H1 (cell line): ENCODE measurements at regions not wholly inside any gene's neighbourhood (a gene's known extent, or its start where the extent isn't known, plus 50 kb on each side); places are given as distances from the start of the nearest gene placed in this dataset.

Experiments
- CTCF ChIA-PET: fragments of 300-600 bp; sonication (Branson Sonifier 250); formaldehyde crosslinking; loops from one replicate; lab custom pipeline; 2021; ENCODE audit not compliant: partially characterized antibody; lab: Charles Lee
- POLR2A ChIA-PET: fragments of 300-600 bp; sonication (Branson Sonifier 250); formaldehyde crosslinking; loops from one replicate; lab custom pipeline; 2021; ENCODE audit warnings: inconsistent platforms; ENCODE audit not compliant: partially characterized antibody; lab: Charles Lee
- DNase-seq, 2 experiments: peaks; one replicate each; pipeline versions ENCODE4 v3.0.0 to v3.0.0-alpha.2; 2010 to 2022; ENCODE audit warnings: low spot score in 2 of 2, low read depth in 1 of 2, mixed read lengths in 1 of 2
- FAIRE-seq: peaks from 2 replicates; lab custom pipeline; 2011; peaks lifted over from hg19 to GRCh38; lab: Jason Lieb, UNC
- H2AFZ ChIP-seq: 2 replicates; pipeline ENCODE4 v1.8.1; 2012; ENCODE audit warnings: low read length, inconsistent platforms
- H2AK5ac ChIP-seq: 2 replicates; pipeline ENCODE4 v1.6.1; 2013; ENCODE audit warnings: low read depth, low read length
- H2BK120ac ChIP-seq: replicated peaks from 2 replicates; pipeline ENCODE3; 2013; ENCODE audit warnings: low read depth, low read length, inconsistent platforms
- H2BK12ac ChIP-seq: 2 replicates; pipeline ENCODE4 v1.6.1; 2013; ENCODE audit warnings: low read depth, low read length
- H2BK15ac ChIP-seq: 2 replicates; pipeline ENCODE4 v1.6.1; 2013; ENCODE audit warnings: low read length
- H2BK20ac ChIP-seq: 2 replicates; pipeline ENCODE4 v1.6.1; 2013; ENCODE audit warnings: low read length
- H2BK5ac ChIP-seq: 2 replicates; pipeline ENCODE4 v1.6.1; 2013; ENCODE audit warnings: low read depth, low read length
- H3K14ac ChIP-seq: 2 replicates; pipeline ENCODE4 v1.6.1; 2013; ENCODE audit warnings: inconsistent platforms; ENCODE audit not compliant: insufficient read length
- H3K18ac ChIP-seq: 2 replicates; pipeline ENCODE4 v1.6.1; 2013; ENCODE audit warnings: low read length; ENCODE audit errors: extremely low read depth
- H3K23ac ChIP-seq: 2 replicates; pipeline ENCODE4 v1.6.1; 2013; ENCODE audit warnings: inconsistent platforms; ENCODE audit not compliant: insufficient read length
- H3K23me2 ChIP-seq: 2 replicates; pipeline ENCODE4 v1.6.1; 2013; ENCODE audit warnings: low read depth, low read length
- H3K27ac ChIP-seq: 2 replicates; pipeline ENCODE4 v1.6.1; 2011; ENCODE audit warnings: low read depth, low read length, inconsistent platforms
- H3K27me3 ChIP-seq, 4 experiments: replicated peaks in 1 of 4; 1 replicate in 1 of 4; 2 replicates in 3 of 4; pipeline versions ENCODE4 v1.6.1 to v1.8.1; 2011 to 2013; ENCODE audit warnings: low read length in 3 of 4, mild to moderate bottlenecking in 3 of 4, inconsistent platforms in 2 of 4, mixed read lengths in 2 of 4, moderate library complexity in 1 of 4; ENCODE audit not compliant: control insufficient read depth in 3 of 4, insufficient read depth in 3 of 4; ENCODE audit errors: extremely low read depth in 1 of 4
- H3K36me3 ChIP-seq, 4 experiments: 2 replicates each; pipeline versions ENCODE4 v1.6.1 to v1.8.1; 2011 to 2013; ENCODE audit warnings: mild to moderate bottlenecking in 4 of 4, low read length in 3 of 4, moderate library complexity in 2 of 4, control low read depth in 1 of 4, inconsistent platforms in 1 of 4; ENCODE audit not compliant: insufficient read depth in 4 of 4, control insufficient read depth in 2 of 4
- H3K4ac ChIP-seq: replicated peaks from 2 replicates; pipeline ENCODE3; 2013; ENCODE audit warnings: low read length, low read depth, mixed read lengths, inconsistent platforms; ENCODE audit not compliant: insufficient read length
- H3K4me1 ChIP-seq, 4 experiments: replicated peaks in 1 of 4; 1 replicate in 1 of 4; 2 replicates in 3 of 4; pipeline versions ENCODE4 v1.6.1 to v1.8.1; 2011 to 2013; ENCODE audit warnings: low read length in 3 of 4, inconsistent platforms in 2 of 4, mixed read lengths in 1 of 4; ENCODE audit not compliant: insufficient read depth in 4 of 4, control insufficient read depth in 3 of 4
- H3K4me2 ChIP-seq, 2 experiments: 2 replicates each; pipeline versions ENCODE4 v1.6.1 to v1.8.1; 2011 to 2013; ENCODE audit warnings: low read depth in 2 of 2, low read length in 2 of 2, control low read depth in 1 of 2, inconsistent platforms in 1 of 2, mild to moderate bottlenecking in 1 of 2; ENCODE audit not compliant: insufficient read depth in 1 of 2
- H3K4me3 ChIP-seq, 4 experiments: fragments of 200-600, 300-600 bp in 1 of 4; sonication (generic), shearing (Covaris generic), sonication (Bioruptor Twin) in 1 of 4; 2 replicates each; pipeline versions ENCODE4 v1.5.1 to v1.8.1; 2011 to 2016; ENCODE audit warnings: low read length in 4 of 4, low read depth in 3 of 4, control low read depth in 2 of 4, inconsistent platforms in 2 of 4, mild to moderate bottlenecking in 2 of 4, mixed read lengths in 1 of 4, moderate library complexity in 1 of 4; ENCODE audit not compliant: insufficient read depth in 2 of 4; ENCODE audit errors: extremely low read depth in 1 of 4
- H3K56ac ChIP-seq: replicated peaks from 2 replicates; pipeline ENCODE3; 2013; ENCODE audit warnings: low read depth, mild to moderate bottlenecking, mixed read lengths, low read length, inconsistent platforms; ENCODE audit not compliant: insufficient read length
- H3K79me1 ChIP-seq: 2 replicates; pipeline ENCODE4 v1.6.1; 2013; ENCODE audit warnings: low read depth, low read length, control low read depth
- H3K79me2 ChIP-seq, 2 experiments: 2 replicates each; pipeline versions ENCODE4 v1.6.1 to v1.8.1; 2012 to 2013; ENCODE audit warnings: low read length in 2 of 2, mild to moderate bottlenecking in 2 of 2, inconsistent platforms in 1 of 2; ENCODE audit not compliant: insufficient read depth in 2 of 2, control insufficient read depth in 1 of 2
- H3K9ac ChIP-seq, 4 experiments: replicated peaks in 1 of 4; 1 replicate in 1 of 4; 2 replicates in 3 of 4; pipeline versions ENCODE4 v1.6.1 to v1.8.1; 2011 to 2013; ENCODE audit warnings: low read depth in 3 of 4, low read length in 3 of 4, control low read depth in 2 of 4, mild to moderate bottlenecking in 2 of 4, moderate library complexity in 2 of 4, inconsistent platforms in 1 of 4; ENCODE audit errors: extremely low read depth in 1 of 4
- H3K9me3 ChIP-seq, 2 experiments: 2 replicates each; pipeline versions ENCODE4 v1.6.1 to v1.8.1; 2012 to 2013; ENCODE audit warnings: mild to moderate bottlenecking in 2 of 2, moderate library complexity in 2 of 2, control low read depth in 1 of 2, inconsistent platforms in 1 of 2, low read depth in 1 of 2, low read length in 1 of 2, mixed read lengths in 1 of 2; ENCODE audit not compliant: insufficient read depth in 2 of 2
- H4K20me1 ChIP-seq, 2 experiments: replicated peaks in 1 of 2; 2 replicates each; pipeline versions ENCODE3 to v1.8.1; 2011 to 2013; ENCODE audit warnings: inconsistent platforms in 2 of 2, low read length in 2 of 2, mild to moderate bottlenecking in 1 of 2; ENCODE audit not compliant: insufficient read depth in 2 of 2, control insufficient read depth in 1 of 2
- H4K5ac ChIP-seq: 2 replicates; pipeline ENCODE4 v1.6.1; 2013; ENCODE audit warnings: low read length, low read depth, mixed read lengths, inconsistent platforms; ENCODE audit not compliant: insufficient read length
- H4K8ac ChIP-seq: 2 replicates; pipeline ENCODE4 v1.8.0; 2013; ENCODE audit warnings: mild to moderate bottlenecking, moderate library complexity, low read length, inconsistent platforms; ENCODE audit not compliant: insufficient read depth; ENCODE audit errors: extremely low read depth
- H4K91ac ChIP-seq: replicated peaks from 2 replicates; pipeline ENCODE3; 2013; ENCODE audit warnings: low read length, mixed read lengths, inconsistent platforms; ENCODE audit not compliant: insufficient read length
- BCL11A ChIP-seq, 2 experiments: IDR thresholded peaks; one replicate each; pipeline ENCODE4 v1.6.1; 2011; ENCODE audit warnings: low read depth in 2 of 2, low read length in 2 of 2, mild to moderate bottlenecking in 2 of 2
- BRCA1 ChIP-seq: IDR thresholded peaks from 2 replicates; pipeline ENCODE4 v1.6.1; 2012; ENCODE audit warnings: low read depth, low read length, improper control_type of control experiment
- CHD2 ChIP-seq: IDR thresholded peaks from 2 replicates; pipeline ENCODE4 v1.6.1; 2012; ENCODE audit warnings: low read length, improper control_type of control experiment
- CTBP2 ChIP-seq: IDR thresholded peaks from 2 replicates; pipeline ENCODE4 v1.7.0; 2011; ENCODE audit warnings: borderline replicate concordance, mild to moderate bottlenecking, moderate library complexity, mixed read lengths, low read length; ENCODE audit not compliant: insufficient read depth, insufficient read length
- EZH2 ChIP-seq: fragments of 200-600 bp; sonication (generic); IDR thresholded peaks from 2 replicates; pipeline ENCODE4 v1.7.1; 2012; ENCODE audit warnings: low read depth, mild to moderate bottlenecking, moderate library complexity, low read length, inconsistent platforms; ENCODE audit not compliant: severe bottlenecking
- JUND ChIP-seq: IDR thresholded peaks from 2 replicates; pipeline ENCODE4 v1.6.1; 2011; ENCODE audit warnings: mild to moderate bottlenecking, improper control_type of control experiment, low read length
- KDM4A ChIP-seq: IDR thresholded peaks from one replicate; pipeline ENCODE4 v1.7.1; 2012; ENCODE audit warnings: low read depth, mild to moderate bottlenecking, moderate library complexity, low read length, inconsistent platforms; ENCODE audit not compliant: severe bottlenecking
- RFX5 ChIP-seq: IDR thresholded peaks from 2 replicates; pipeline ENCODE4 v1.6.1; 2011; ENCODE audit warnings: low read depth, low read length, improper control_type of control experiment, borderline replicate concordance
- SIX5 ChIP-seq: IDR thresholded peaks from 2 replicates; pipeline ENCODE4 v1.6.1; 2011; ENCODE audit warnings: mild to moderate bottlenecking, low read depth, low read length
- SP4 ChIP-seq: IDR thresholded peaks from 2 replicates; pipeline ENCODE4 v1.6.1; 2012; ENCODE audit warnings: low read length, inconsistent platforms
- TAF1 ChIP-seq: IDR thresholded peaks from 2 replicates; pipeline ENCODE4 v1.6.1; 2011; ENCODE audit warnings: mild to moderate bottlenecking, low read depth, low read length
- TBP ChIP-seq: IDR thresholded peaks from 2 replicates; pipeline ENCODE4 v1.6.1; 2011; ENCODE audit warnings: low read depth, low read length, improper control_type of control experiment
- TCF12 ChIP-seq: IDR thresholded peaks from 2 replicates; pipeline ENCODE4 v1.6.1; 2011; ENCODE audit warnings: low read depth, mild to moderate bottlenecking, low read length
- WGBS, 2 experiments: shearing (Covaris generic) in 1 of 2; methylation state at CpG; one replicate each; pipeline versions ENCODE4 v1.1.6 to v1.1.7; 2013 to 2015; ENCODE audit warnings: low lambda C conversion rate in 2 of 2, mixed read lengths in 2 of 2, inconsistent platforms in 1 of 2, low coverage in 1 of 2, missing lambda C conversion rate in 1 of 2; ENCODE audit not compliant: insufficient replicate concordance in 2 of 2, insufficient coverage in 1 of 2, insufficient read length in 1 of 2; ENCODE audit errors: extremely low coverage in 1 of 2, missing lambda C conversion rate in 1 of 2; 5-methylcytosine and 5-hydroxymethylcytosine counted together
- TF ChIP-seq, protein P1 (sequence below): IDR thresholded peaks from 2 replicates; pipeline ENCODE4 v1.6.1; 2012; ENCODE audit warnings: inconsistent platforms
- TF ChIP-seq, protein P2 (sequence below): IDR thresholded peaks from 2 replicates; pipeline ENCODE4 v1.6.1; 2011; ENCODE audit warnings: low read length, improper control_type of control experiment

GRCh38 chr10:58952162-58952601 lies 224.3 kb upstream of the PHYHIPL start:
- FAIRE-seq (no peak), DNase-seq (no peak)
- Histone ChIP-seq H3K23me2 (no peaks in the 10 kb centered on the region), H3K4me2 (no peak overlapping the region), H2BK15ac (no peak overlapping the region), H3K23ac (no peak overlapping the region), H4K8ac (no peak overlapping the region), H3K9me3 (no peaks in the 10 kb centered on the region), H2BK20ac (no peak overlapping the region), H3K79me1 (no peaks in the 10 kb centered on the region), H3K4me1 (no peaks in the 10 kb centered on the region), H2AFZ (no peak overlapping the region), H4K20me1 (no peaks in the 10 kb centered on the region), H4K91ac (no peak overlapping the region), H3K27ac (no peak overlapping the region), H2BK120ac (no peak overlapping the region), H3K18ac (no peak overlapping the region), H3K56ac (no peak overlapping the region), H3K36me3 (no peaks in the 10 kb centered on the region), H3K27me3 (no peaks in the 10 kb centered on the region), H3K14ac (no peak overlapping the region), H3K4ac (no peak overlapping the region), H3K79me2 (no peaks in the 10 kb centered on the region), H2BK5ac (no peak overlapping the region), H4K5ac (no peak overlapping the region), H2BK12ac (no peak overlapping the region), H3K4me3 (no peak overlapping the region), H3K9ac (no peak overlapping the region), H2AK5ac (no peak overlapping the region)
- 79% methylated on average over 5 of the region's 5 CpGs; no CpG with 5 or more reads in 1 of the 2 experiments for WGBS, 2 experiments
- ChIA-PET CTCF (interaction anchor here (0.6 to 4.3 kb wide), 46 partner anchors 10 to 671 kb away, joined by 3 to 25 read pairs (median 4); no protein-coding TSS in a partner anchor), POLR2A (no interaction called here)
- TF ChIP-seq BCL11A (IDR thresholded peaks at IDR 0.05; ENCODE audit: low read depth in 2 of 2, low read length in 2 of 2) (no peak), EZH2 (no peak), CHD2 (no peak), TAF1 (no peak), SP4 (no peak), JUND (no peak), SIX5 (no peak), TCF12 (no peak), KDM4A (no peak), TBP (no peak), RFX5 (no peak), CTBP2 (no peak), BRCA1 (no peak)
- TF ChIP-seq, protein P1, sequence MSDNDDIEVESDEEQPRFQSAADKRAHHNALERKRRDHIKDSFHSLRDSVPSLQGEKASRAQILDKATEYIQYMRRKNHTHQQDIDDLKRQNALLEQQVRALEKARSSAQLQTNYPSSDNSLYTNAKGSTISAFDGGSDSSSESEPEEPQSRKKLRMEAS: no peak
- TF ChIP-seq, protein P2, sequence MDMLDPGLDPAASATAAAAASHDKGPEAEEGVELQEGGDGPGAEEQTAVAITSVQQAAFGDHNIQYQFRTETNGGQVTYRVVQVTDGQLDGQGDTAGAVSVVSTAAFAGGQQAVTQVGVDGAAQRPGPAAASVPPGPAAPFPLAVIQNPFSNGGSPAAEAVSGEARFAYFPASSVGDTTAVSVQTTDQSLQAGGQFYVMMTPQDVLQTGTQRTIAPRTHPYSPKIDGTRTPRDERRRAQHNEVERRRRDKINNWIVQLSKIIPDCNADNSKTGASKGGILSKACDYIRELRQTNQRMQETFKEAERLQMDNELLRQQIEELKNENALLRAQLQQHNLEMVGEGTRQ: no peak
